BJ (cell line): ENCODE measurements at regions not wholly inside any gene's neighbourhood (a gene's known extent, or its start where the extent isn't known, plus 50 kb on each side); places are given as distances from the start of the nearest gene placed in this dataset.

Source experiments
- CTCF ChIA-PET: fragments of 350-600 bp; formaldehyde crosslinking; extraction: SDS; loops from one replicate; lab custom pipeline; 2021; ENCODE audit warnings: antibody characterized with exemption, inconsistent platforms; lab: Yijun Ruan, JAX
- POLR2A ChIA-PET: fragments of 300-600 bp; sonication (Branson Sonifier 250); formaldehyde crosslinking; extraction: SDS; loops from one replicate; lab custom pipeline; 2021; ENCODE audit warnings: antibody characterized with exemption; lab: Charles Lee
- DNase-seq: peaks from one replicate; pipeline ENCODE4 v3.0.0-alpha.2; 2011; ENCODE audit warnings: low read depth
- H3K27me3 ChIP-seq: 2 replicates; pipeline ENCODE4 v1.6.0; 2011; ENCODE audit warnings: low read length; ENCODE audit not compliant: control insufficient read depth, insufficient read depth
- H3K36me3 ChIP-seq: 2 replicates; pipeline ENCODE4 v1.5.1; 2011; ENCODE audit warnings: low read length; ENCODE audit not compliant: control insufficient read depth, insufficient read depth
- H3K4me3 ChIP-seq: 2 replicates; pipeline ENCODE4 v1.5.1; 2011; ENCODE audit warnings: low read depth, mild to moderate bottlenecking, control low read depth, low read length
- TF ChIP-seq, protein P1 (sequence below): IDR thresholded peaks from 2 replicates; pipeline ENCODE4 v1.5.1; 2011; ENCODE audit warnings: low read depth, mild to moderate bottlenecking, control low read depth, inconsistent platforms, low read length, moderate library complexity; ENCODE audit not compliant: insufficient read depth

DNA sequence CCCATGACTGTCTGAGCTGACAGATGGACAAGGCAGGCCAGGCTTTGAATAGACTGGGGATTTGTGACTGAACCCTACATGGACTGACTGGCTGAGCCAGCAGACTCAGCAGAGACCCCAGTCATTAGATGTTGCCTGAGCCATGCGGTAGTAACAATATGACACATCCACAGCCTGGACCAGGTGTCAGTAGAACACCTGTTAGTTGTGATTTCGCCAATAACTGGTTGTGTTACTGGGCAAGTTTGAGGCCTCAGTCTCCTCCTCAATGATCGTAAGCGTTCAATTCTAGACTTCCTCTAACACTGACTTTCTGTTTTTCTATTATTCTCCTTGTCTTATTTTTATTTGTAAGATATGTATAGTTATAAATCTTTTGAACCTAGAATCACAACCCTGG lies 311.9 kb upstream of the MAP3K7 start:
- Histone ChIP-seq H3K27me3 (no peaks in the 10 kb centered on the region), H3K36me3 (no peaks in the 10 kb centered on the region), H3K4me3 (no peak overlapping the region)
- TF ChIP-seq, protein P1, sequence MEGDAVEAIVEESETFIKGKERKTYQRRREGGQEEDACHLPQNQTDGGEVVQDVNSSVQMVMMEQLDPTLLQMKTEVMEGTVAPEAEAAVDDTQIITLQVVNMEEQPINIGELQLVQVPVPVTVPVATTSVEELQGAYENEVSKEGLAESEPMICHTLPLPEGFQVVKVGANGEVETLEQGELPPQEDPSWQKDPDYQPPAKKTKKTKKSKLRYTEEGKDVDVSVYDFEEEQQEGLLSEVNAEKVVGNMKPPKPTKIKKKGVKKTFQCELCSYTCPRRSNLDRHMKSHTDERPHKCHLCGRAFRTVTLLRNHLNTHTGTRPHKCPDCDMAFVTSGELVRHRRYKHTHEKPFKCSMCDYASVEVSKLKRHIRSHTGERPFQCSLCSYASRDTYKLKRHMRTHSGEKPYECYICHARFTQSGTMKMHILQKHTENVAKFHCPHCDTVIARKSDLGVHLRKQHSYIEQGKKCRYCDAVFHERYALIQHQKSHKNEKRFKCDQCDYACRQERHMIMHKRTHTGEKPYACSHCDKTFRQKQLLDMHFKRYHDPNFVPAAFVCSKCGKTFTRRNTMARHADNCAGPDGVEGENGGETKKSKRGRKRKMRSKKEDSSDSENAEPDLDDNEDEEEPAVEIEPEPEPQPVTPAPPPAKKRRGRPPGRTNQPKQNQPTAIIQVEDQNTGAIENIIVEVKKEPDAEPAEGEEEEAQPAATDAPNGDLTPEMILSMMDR, result no peak
- no peak for DNase-seq
- CTCF ChIA-PET, result no interaction called here
- POLR2A ChIA-PET, result no interaction called here

DNA sequence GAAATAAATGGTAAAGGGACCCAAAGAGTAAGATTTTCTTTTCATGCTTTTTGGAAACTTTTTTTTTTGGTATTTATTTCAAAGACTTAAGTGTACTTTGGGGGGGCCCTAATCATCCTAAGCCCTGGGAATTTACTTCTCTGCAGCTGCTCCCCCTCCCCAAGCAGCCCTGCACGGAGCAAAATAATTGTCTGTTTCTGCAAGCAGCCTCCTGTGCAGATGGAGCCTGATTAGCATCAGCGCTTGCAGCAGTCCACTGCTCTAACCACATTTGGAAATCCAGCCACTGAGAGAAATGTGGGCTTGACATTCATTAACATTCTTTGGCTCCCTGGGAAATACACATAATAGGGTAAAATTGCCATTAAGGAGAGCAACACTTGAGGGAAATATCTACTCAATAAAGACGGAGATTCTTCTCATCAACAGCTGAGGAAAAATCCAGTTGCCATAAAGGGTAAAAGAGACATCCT lies 309.2 kb upstream of the MAP3K7 start:
- ChIA-PET POLR2A (no interaction called here), CTCF (no interaction called here)
- TF ChIP-seq, protein P1, result no peak
- H3K36me3 ChIP-seq, result no peaks in the 10 kb centered on the region
- no peak for DNase-seq
- H3K4me3 ChIP-seq, result no peak overlapping the region
- H3K27me3 ChIP-seq, result no peaks in the 10 kb centered on the region

DNA sequence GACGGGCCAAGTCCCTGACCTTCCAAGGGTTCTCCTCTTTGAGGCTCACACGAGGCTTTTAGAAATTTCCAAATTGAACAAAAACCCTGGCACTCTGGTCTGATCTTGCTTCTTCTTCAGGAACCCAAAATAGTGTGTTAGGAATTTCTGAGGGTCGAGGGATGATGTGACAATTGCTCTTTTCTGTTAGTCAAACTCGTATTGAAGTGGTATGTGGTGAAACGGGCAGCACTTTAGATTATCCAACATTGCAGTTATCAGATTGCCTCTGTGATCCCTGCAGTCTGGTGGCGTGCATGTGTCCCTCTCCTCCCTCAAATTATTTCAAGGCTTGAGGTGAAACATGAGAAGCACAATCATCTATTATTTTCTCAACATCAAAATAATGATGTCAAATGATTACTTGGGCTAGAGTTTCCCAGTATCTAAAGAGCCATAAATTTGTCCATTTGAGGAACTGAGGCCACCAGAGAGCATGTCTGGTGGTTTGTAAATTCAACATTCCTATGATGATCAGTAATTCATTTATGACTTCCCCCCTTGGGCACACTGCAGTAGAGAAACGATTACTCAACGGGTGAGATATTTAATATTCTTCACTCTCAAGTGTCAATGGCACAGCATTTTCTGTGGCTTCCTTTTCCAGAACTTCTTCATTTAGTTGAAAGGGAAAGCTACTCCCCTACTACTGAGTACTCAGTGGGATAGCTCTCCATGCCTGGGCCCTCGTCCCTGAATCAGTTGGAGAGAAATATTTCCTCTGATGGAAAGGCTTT lies 308.6 kb upstream of the MAP3K7 start:
- POLR2A ChIA-PET, result no interaction called here
- Histone ChIP-seq H3K27me3 (no peaks in the 10 kb centered on the region), H3K36me3 (no peaks in the 10 kb centered on the region), H3K4me3 (no peak overlapping the region)
- TF ChIP-seq, protein P1, result no peak
- CTCF ChIA-PET, result no interaction called here
- DNase-seq, result no peak

DNA sequence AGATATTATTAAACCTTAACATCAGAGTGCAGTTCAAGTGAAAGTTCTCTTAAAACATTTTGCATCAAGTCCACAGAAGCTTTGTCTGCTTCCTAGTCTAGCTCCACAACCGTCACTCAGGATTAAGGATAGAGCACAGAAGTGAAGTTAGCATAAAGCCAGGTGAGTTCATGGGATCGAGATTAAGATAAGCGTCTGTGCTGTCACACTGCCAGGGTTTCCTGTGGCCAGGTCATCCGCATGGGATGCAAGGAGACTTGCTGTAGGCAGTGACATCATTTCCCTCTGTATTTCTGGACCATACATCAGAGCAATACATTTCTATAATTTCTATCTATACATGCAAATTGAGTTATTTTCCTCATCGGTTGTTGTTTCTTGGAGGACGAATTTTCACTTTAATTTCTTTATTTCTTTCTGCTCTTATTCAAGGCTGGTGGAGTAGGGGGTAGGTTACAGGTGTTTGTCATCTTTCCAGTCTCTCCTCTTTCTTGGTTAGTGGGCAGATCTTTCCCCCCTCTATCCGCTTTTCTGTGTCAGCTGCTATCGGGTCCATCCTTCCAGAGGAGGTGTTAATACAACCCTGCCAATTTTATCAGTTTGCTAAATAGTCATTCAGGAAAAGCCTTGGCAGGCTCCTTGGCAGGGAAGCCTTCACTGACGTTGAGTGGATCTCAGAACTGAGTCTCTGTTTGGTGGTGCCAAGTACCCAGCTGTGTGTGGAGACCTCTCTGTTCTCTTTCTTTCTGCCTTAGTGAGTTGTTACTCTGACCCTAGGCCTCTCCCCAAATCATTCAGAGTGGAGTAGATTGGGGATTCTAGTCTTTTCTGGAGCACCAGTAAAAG lies 307.6 kb upstream of the MAP3K7 start:
- DNase-seq, result no peak
- ChIA-PET POLR2A (no interaction called here), CTCF (interaction anchor here (0.7 kb wide), 1 partner anchor 52 kb away, joined by 3 read pairs; no protein-coding TSS in a partner anchor)
- Histone ChIP-seq H3K4me3 (no peak overlapping the region), H3K27me3 (no peaks in the 10 kb centered on the region), H3K36me3 (no peaks in the 10 kb centered on the region)
- TF ChIP-seq, protein P1, result no peak

DNA sequence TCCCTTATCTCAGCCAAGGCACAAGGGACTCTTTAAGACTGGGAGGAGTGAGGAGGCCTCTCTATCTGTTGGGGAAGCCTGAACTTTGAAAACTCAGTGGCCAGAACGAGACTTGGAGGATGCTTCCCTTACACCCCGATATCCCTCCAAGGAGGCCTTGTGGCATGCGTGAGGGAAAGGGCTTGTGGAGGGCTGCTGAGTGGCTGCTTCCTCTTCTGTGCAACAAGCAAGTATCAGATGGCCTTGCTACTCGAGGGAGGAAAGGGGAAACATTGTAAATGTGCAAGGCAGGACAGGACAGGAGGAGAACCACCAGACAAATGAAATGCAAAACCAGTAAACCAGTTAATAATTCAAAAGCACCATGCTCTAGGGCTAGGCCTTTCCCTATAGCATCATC lies 306.5 kb upstream of the MAP3K7 start:
- H3K36me3 ChIP-seq, result no peaks in the 10 kb centered on the region
- CTCF ChIA-PET, result no interaction called here
- no peaks in the 10 kb centered on the region for H3K27me3 ChIP-seq
- TF ChIP-seq, protein P1, result no peak
- DNase-seq, result no peak
- H3K4me3 ChIP-seq, result no peak overlapping the region
- POLR2A ChIA-PET, result no interaction called here
